ENCODE measurements at regions not wholly inside any gene's neighbourhood (a gene's known extent, or its start where the extent isn't known, plus 50 kb on each side); places are given as distances from the start of the nearest gene placed in this dataset.

DNA sequence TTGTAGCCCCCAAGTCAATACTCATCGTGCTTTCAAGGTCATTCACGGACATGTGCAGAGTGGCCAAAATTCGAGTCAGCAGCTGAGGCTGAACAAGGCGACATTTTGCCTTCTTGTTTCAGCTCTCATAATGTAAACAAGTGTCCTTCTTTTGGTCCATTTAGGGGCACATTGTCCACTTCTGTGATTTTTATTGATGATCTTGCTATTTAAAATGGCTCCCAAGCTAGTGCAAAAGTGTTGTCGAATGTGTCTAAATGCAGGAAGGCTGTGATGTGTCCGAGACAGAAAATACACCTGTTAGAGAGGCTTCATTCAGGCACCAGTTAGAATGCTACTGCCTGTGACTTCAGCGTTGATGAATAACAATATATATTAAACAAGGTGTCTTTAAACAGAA is 405.9 kb downstream of the IRS2 start:
- TF ChIP-seq RAD21 (IDR thresholded peaks at IDR 0.05; ENCODE audit: low read length) (no peak), CTCF (conservative IDR thresholded peaks at IDR 0.05; ENCODE audit: low read depth, low read length) (no peak), BHLHE40 (IDR thresholded peaks at IDR 0.05; ENCODE audit: low read depth, low read length) (no peak), RFX5 (IDR thresholded peaks at IDR 0.05; ENCODE audit: low read depth, low read length) (no peak)

All from IMR-90 (cell line).